HEK293 (cell line): ENCODE measurements at regions not wholly inside any gene's neighbourhood (a gene's known extent, or its start where the extent isn't known, plus 50 kb on each side); places are given as distances from the start of the nearest gene placed in this dataset.

Experiments used
- CTCF ChIA-PET: fragments of 350-600 bp; formaldehyde crosslinking; extraction: SDS; loops from one replicate; lab custom pipeline; 2021; ENCODE audit warnings: antibody characterized with exemption; lab: Yijun Ruan, JAX
- POLR2A ChIA-PET: fragments of 300-600 bp; formaldehyde crosslinking; extraction: SDS; loops from one replicate; lab custom pipeline; 2020; ENCODE audit warnings: antibody characterized with exemption, inconsistent platforms; lab: Yijun Ruan, JAX
- H3K27ac ChIP-seq: fragments of 200-500 bp; sonication (Bioruptor generic); 2 replicates; pipeline ENCODE4 v1.5.1; 2014; ENCODE audit warnings: low read depth, low read length, control low read depth, inconsistent platforms; ENCODE audit errors: extremely low read depth
- H3K36me3 ChIP-seq, 2 experiments: fragments of 200-500 bp in 1 of 2; sonication (Bioruptor generic) in 1 of 2; 1 replicate in 1 of 2; 2 replicates in 1 of 2; pipeline ENCODE4 v1.5.1; 2014 to 2017; ENCODE audit warnings: inconsistent platforms in 2 of 2, low read length in 2 of 2; ENCODE audit not compliant: control insufficient read depth in 2 of 2, insufficient read depth in 1 of 2
- H3K4me1 ChIP-seq: fragments of 200-500 bp; sonication (Bioruptor generic); 2 replicates; pipeline ENCODE4 v1.5.1; 2014; ENCODE audit warnings: mild to moderate bottlenecking, low read length, inconsistent platforms; ENCODE audit not compliant: control insufficient read depth, insufficient read depth
- H3K4me3 ChIP-seq: 2 replicates; pipeline ENCODE4 v1.5.1; 2011; ENCODE audit warnings: low read depth, mild to moderate bottlenecking, control low read depth, low read length, moderate library complexity
- H3K9me3 ChIP-seq: fragments of 200-500 bp; sonication (Bioruptor generic); 2 replicates; pipeline ENCODE4 v1.5.1; 2014; ENCODE audit warnings: low read depth, low read length, inconsistent platforms; ENCODE audit not compliant: control insufficient read depth, insufficient read depth
- FEZF1 ChIP-seq: fragments of 450-650 bp; formaldehyde crosslinking; IDR thresholded peaks from 2 replicates; pipeline ENCODE4 v1.5.1; 2016; ENCODE audit warnings: missing biosample characterization, missing genetic modification characterization
- GLI2 ChIP-seq: fragments of 450-650 bp; formaldehyde crosslinking; IDR thresholded peaks from 2 replicates; pipeline ENCODE4; 2017; ENCODE audit warnings: missing biosample characterization, missing genetic modification characterization, low read depth, borderline replicate concordance
- GLI4 ChIP-seq: fragments of 450-650 bp; formaldehyde crosslinking; IDR thresholded peaks from 2 replicates; pipeline ENCODE4 v1.5.1; 2016; ENCODE audit warnings: missing biosample characterization, missing genetic modification characterization
- KLF7 ChIP-seq: fragments of 450-650 bp; formaldehyde crosslinking; IDR thresholded peaks from 2 replicates; pipeline ENCODE4 v1.5.1; 2016; ENCODE audit warnings: missing biosample characterization, missing genetic modification characterization, borderline replicate concordance
- MZF1 ChIP-seq: fragments of 450-650 bp; formaldehyde crosslinking; IDR thresholded peaks from 2 replicates; pipeline ENCODE4 v1.5.1; 2017; ENCODE audit warnings: missing biosample characterization, missing genetic modification characterization, borderline replicate concordance
- SALL2 ChIP-seq: fragments of 450-650 bp; formaldehyde crosslinking; IDR thresholded peaks from 2 replicates; pipeline ENCODE4 v1.5.0; 2017; ENCODE audit warnings: missing biosample characterization, mild to moderate bottlenecking, missing genetic modification characterization, borderline replicate concordance
- SCRT2 ChIP-seq: fragments of 450-650 bp; formaldehyde crosslinking; IDR thresholded peaks from 2 replicates; pipeline ENCODE4 v1.5.1; 2016; ENCODE audit warnings: missing biosample characterization, missing genetic modification characterization
- SP7 ChIP-seq: fragments of 450-650 bp; formaldehyde crosslinking; IDR thresholded peaks from 2 replicates; pipeline ENCODE4 v1.5.1; 2016; ENCODE audit warnings: missing biosample characterization, missing genetic modification characterization
- ZBTB17 ChIP-seq: fragments of 450-650 bp; formaldehyde crosslinking; IDR thresholded peaks from 2 replicates; pipeline ENCODE4 v1.5.1; 2016; ENCODE audit warnings: missing biosample characterization, missing genetic modification characterization
- ZFP69B ChIP-seq: fragments of 450-650 bp; formaldehyde crosslinking; IDR thresholded peaks from 2 replicates; pipeline ENCODE4 v1.5.1; 2016; ENCODE audit warnings: missing biosample characterization, missing genetic modification characterization
- ZNF114 ChIP-seq: fragments of 450-650 bp; formaldehyde crosslinking; IDR thresholded peaks from 2 replicates; pipeline ENCODE4 v1.5.0; 2017; ENCODE audit warnings: missing biosample characterization, missing genetic modification characterization
- ZNF239 ChIP-seq: fragments of 450-650 bp; formaldehyde crosslinking; IDR thresholded peaks from 2 replicates; pipeline ENCODE4 v1.5.1; 2016; ENCODE audit warnings: missing biosample characterization, missing genetic modification characterization
- ZNF37A ChIP-seq: fragments of 450-650 bp; IDR thresholded peaks from 2 replicates; pipeline ENCODE4 v1.5.1; 2018; ENCODE audit warnings: missing biosample characterization, missing genetic modification characterization
- ZNF600 ChIP-seq: fragments of 450-650 bp; formaldehyde crosslinking; IDR thresholded peaks from 2 replicates; pipeline ENCODE4 v1.5.1; 2016; ENCODE audit warnings: missing biosample characterization, missing genetic modification characterization
- ZNF654 ChIP-seq: fragments of 450-650 bp; formaldehyde crosslinking; IDR thresholded peaks from 2 replicates; pipeline ENCODE4 v1.5.1; 2016; ENCODE audit warnings: low read depth, missing biosample characterization, missing genetic modification characterization
- ZSCAN30 ChIP-seq: fragments of 450-650 bp; IDR thresholded peaks from 2 replicates; pipeline ENCODE4 v1.5.1; 2018; ENCODE audit warnings: missing biosample characterization, mild to moderate bottlenecking, missing genetic modification characterization, moderate library complexity
- TF ChIP-seq, protein P1 (sequence below): fragments of 450-650 bp; formaldehyde crosslinking; IDR thresholded peaks from 2 replicates; pipeline ENCODE4 v1.5.1; 2016; ENCODE audit warnings: missing biosample characterization, missing genetic modification characterization
- TF ChIP-seq, protein P2 (sequence below): fragments of 450-650 bp; formaldehyde crosslinking; IDR thresholded peaks from 2 replicates; pipeline ENCODE4 v1.5.1; 2017; ENCODE audit warnings: missing biosample characterization, missing genetic modification characterization
- TF ChIP-seq, protein P3 (sequence below): fragments of 450-650 bp; formaldehyde crosslinking; IDR thresholded peaks from 2 replicates; pipeline ENCODE4 v1.5.1; 2016; ENCODE audit warnings: missing biosample characterization, missing genetic modification characterization
- TF ChIP-seq, protein P4 (sequence below): sonication (generic); formaldehyde crosslinking; IDR thresholded peaks from 2 replicates; pipeline ENCODE4 v1.8.1; 2022; ENCODE audit warnings: mild to moderate bottlenecking, moderate library complexity, missing genetic modification reagents
- TF ChIP-seq, protein P5 (sequence below): fragments of 450-650 bp; formaldehyde crosslinking; IDR thresholded peaks from 2 replicates; pipeline ENCODE4 v1.5.1; 2016; ENCODE audit warnings: missing biosample characterization, missing genetic modification characterization, borderline replicate concordance
- TF ChIP-seq, protein P6 (sequence below): fragments of 450-650 bp; formaldehyde crosslinking; IDR thresholded peaks from 2 replicates; pipeline ENCODE4 v1.5.0; 2017; ENCODE audit warnings: missing biosample characterization, missing genetic modification characterization, borderline replicate concordance

DNA sequence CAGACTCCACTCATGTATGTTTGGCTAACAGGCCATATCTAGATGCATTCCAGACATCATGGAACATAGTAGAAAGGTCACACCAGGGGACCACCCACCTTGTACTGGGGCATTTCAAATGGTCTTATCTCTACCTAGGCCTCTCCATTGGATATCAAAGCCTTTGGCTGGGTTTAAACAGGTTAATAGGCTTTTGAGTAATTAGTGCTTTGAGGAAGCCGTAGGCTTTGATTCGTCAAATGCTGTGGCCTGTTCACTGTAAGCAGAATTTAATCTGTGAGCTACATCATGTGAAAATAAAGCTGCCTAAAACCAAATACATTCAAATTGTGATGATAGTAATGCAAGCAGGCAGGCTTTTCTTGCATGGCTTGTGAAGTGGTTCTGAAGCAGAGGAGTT, 129.5 kb downstream of the ST8SIA2 start:
- CTCF ChIA-PET, result interaction anchor here (1.0 to 2.8 kb wide), 2 partner anchors 14 to 191 kb away, joined by 3 to 23 read pairs; no protein-coding TSS in a partner anchor
- H3K4me1 ChIP-seq, result peaks cover 2% of the 10 kb centered on the region; the same call in 1 of the 2 replicates

DNA sequence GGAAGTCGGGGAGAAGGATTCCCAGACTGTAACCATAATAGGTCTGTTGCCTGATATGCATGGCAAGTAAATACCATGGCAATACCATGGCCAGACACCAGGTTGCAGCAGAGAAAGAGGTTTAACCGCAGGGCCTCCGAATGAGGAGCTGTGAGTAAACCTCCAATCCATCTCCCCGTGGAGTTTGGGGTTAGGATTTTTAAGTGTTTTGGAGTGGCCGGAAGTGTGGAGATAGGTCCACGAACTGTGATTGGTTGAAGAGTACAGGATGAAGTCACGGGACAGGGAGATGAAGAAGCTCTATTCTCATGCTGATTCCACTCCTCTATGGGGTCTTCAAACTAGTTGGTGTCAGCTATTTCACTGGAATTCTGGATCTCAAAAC, 127.9 kb downstream of the ST8SIA2 start:
- no peaks in the 10 kb centered on the region; the same call in 1 of the 2 replicates for H3K4me1 ChIP-seq
- H3K27ac ChIP-seq, result no peak overlapping the region
- no peaks in the 10 kb centered on the region for H3K36me3 ChIP-seq
- H3K4me3 ChIP-seq, result no peak overlapping the region
- H3K9me3 ChIP-seq, result no peaks in the 10 kb centered on the region
- ChIA-PET CTCF (interaction anchor here (0.6 to 2.8 kb wide), 26 partner anchors 10 to 430 kb away, joined by 3 to 23 read pairs (median 3); no protein-coding TSS in a partner anchor), POLR2A (interaction anchor here (1.3 kb wide), 1 partner anchor 193 kb away, joined by 9 read pairs; no protein-coding TSS in a partner anchor)
- TF ChIP-seq, protein P1, sequence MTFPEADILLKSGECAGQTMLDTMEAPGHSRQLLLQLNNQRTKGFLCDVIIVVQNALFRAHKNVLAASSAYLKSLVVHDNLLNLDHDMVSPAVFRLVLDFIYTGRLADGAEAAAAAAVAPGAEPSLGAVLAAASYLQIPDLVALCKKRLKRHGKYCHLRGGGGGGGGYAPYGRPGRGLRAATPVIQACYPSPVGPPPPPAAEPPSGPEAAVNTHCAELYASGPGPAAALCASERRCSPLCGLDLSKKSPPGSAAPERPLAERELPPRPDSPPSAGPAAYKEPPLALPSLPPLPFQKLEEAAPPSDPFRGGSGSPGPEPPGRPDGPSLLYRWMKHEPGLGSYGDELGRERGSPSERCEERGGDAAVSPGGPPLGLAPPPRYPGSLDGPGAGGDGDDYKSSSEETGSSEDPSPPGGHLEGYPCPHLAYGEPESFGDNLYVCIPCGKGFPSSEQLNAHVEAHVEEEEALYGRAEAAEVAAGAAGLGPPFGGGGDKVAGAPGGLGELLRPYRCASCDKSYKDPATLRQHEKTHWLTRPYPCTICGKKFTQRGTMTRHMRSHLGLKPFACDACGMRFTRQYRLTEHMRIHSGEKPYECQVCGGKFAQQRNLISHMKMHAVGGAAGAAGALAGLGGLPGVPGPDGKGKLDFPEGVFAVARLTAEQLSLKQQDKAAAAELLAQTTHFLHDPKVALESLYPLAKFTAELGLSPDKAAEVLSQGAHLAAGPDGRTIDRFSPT (tag by site-specific recombination), result no peak
- TF ChIP-seq, protein P2, sequence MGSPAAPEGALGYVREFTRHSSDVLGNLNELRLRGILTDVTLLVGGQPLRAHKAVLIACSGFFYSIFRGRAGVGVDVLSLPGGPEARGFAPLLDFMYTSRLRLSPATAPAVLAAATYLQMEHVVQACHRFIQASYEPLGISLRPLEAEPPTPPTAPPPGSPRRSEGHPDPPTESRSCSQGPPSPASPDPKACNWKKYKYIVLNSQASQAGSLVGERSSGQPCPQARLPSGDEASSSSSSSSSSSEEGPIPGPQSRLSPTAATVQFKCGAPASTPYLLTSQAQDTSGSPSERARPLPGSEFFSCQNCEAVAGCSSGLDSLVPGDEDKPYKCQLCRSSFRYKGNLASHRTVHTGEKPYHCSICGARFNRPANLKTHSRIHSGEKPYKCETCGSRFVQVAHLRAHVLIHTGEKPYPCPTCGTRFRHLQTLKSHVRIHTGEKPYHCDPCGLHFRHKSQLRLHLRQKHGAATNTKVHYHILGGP, result no peak
- no peak for TF ChIP-seq ZFP69B (tag by site-specific recombination)
- TF ChIP-seq, protein P3, sequence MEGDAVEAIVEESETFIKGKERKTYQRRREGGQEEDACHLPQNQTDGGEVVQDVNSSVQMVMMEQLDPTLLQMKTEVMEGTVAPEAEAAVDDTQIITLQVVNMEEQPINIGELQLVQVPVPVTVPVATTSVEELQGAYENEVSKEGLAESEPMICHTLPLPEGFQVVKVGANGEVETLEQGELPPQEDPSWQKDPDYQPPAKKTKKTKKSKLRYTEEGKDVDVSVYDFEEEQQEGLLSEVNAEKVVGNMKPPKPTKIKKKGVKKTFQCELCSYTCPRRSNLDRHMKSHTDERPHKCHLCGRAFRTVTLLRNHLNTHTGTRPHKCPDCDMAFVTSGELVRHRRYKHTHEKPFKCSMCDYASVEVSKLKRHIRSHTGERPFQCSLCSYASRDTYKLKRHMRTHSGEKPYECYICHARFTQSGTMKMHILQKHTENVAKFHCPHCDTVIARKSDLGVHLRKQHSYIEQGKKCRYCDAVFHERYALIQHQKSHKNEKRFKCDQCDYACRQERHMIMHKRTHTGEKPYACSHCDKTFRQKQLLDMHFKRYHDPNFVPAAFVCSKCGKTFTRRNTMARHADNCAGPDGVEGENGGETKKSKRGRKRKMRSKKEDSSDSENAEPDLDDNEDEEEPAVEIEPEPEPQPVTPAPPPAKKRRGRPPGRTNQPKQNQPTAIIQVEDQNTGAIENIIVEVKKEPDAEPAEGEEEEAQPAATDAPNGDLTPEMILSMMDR (tag by site-specific recombination), result peak; percentile 57
- TF ChIP-seq, protein P4, sequence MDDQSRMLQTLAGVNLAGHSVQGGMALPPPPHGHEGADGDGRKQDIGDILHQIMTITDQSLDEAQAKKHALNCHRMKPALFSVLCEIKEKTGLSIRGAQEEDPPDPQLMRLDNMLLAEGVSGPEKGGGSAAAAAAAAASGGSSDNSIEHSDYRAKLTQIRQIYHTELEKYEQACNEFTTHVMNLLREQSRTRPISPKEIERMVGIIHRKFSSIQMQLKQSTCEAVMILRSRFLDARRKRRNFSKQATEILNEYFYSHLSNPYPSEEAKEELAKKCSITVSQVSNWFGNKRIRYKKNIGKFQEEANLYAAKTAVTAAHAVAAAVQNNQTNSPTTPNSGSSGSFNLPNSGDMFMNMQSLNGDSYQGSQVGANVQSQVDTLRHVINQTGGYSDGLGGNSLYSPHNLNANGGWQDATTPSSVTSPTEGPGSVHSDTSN (CRISPR knock-in tag), result no peak
- TF ChIP-seq GLI4 (tag by site-specific recombination), result no peak
- no peak for TF ChIP-seq ZNF239 (tag by site-specific recombination)
- TF ChIP-seq ZNF600 (tag by site-specific recombination), result peak; percentile 39; the same call in 1 of the 2 replicates
- peak; percentile 68 for TF ChIP-seq ZBTB17 (tag by site-specific recombination)
- no peak for TF ChIP-seq SALL2 (tag by site-specific recombination)
- no peak for TF ChIP-seq GLI2
- peak; percentile 54 for TF ChIP-seq ZNF654 (tag by site-specific recombination)
- no peak for TF ChIP-seq SP7 (tag by site-specific recombination)
- no peak for TF ChIP-seq ZSCAN30 (tag by site-specific recombination)
- TF ChIP-seq FEZF1 (tag by site-specific recombination), result no peak

More for the DNA sequence above, 129.5 kb downstream of the ST8SIA2 start:
- POLR2A ChIA-PET, result no interaction called here
- Histone ChIP-seq H3K4me3 (no peak overlapping the region), H3K36me3 (no peaks in the 10 kb centered on the region), H3K27ac (no peak overlapping the region), H3K9me3 (no peaks in the 10 kb centered on the region)
- TF ChIP-seq, protein P5, sequence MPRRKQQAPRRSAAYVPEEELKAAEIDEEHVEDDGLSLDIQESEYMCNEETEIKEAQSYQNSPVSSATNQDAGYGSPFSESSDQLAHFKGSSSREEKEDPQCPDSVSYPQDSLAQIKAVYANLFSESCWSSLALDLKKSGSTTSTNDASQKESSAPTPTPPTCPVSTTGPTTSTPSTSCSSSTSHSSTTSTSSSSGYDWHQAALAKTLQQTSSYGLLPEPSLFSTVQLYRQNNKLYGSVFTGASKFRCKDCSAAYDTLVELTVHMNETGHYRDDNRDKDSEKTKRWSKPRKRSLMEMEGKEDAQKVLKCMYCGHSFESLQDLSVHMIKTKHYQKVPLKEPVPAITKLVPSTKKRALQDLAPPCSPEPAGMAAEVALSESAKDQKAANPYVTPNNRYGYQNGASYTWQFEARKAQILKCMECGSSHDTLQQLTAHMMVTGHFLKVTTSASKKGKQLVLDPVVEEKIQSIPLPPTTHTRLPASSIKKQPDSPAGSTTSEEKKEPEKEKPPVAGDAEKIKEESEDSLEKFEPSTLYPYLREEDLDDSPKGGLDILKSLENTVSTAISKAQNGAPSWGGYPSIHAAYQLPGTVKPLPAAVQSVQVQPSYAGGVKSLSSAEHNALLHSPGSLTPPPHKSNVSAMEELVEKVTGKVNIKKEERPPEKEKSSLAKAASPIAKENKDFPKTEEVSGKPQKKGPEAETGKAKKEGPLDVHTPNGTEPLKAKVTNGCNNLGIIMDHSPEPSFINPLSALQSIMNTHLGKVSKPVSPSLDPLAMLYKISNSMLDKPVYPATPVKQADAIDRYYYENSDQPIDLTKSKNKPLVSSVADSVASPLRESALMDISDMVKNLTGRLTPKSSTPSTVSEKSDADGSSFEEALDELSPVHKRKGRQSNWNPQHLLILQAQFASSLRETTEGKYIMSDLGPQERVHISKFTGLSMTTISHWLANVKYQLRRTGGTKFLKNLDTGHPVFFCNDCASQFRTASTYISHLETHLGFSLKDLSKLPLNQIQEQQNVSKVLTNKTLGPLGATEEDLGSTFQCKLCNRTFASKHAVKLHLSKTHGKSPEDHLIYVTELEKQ (tag by site-specific recombination), result no peak
- TF ChIP-seq ZNF114 (tag by site-specific recombination) (no peak), SCRT2 (tag by site-specific recombination) (no peak), ZNF37A (tag by site-specific recombination) (no peak), MZF1 (no peak), KLF7 (no peak)
- TF ChIP-seq, protein P6, sequence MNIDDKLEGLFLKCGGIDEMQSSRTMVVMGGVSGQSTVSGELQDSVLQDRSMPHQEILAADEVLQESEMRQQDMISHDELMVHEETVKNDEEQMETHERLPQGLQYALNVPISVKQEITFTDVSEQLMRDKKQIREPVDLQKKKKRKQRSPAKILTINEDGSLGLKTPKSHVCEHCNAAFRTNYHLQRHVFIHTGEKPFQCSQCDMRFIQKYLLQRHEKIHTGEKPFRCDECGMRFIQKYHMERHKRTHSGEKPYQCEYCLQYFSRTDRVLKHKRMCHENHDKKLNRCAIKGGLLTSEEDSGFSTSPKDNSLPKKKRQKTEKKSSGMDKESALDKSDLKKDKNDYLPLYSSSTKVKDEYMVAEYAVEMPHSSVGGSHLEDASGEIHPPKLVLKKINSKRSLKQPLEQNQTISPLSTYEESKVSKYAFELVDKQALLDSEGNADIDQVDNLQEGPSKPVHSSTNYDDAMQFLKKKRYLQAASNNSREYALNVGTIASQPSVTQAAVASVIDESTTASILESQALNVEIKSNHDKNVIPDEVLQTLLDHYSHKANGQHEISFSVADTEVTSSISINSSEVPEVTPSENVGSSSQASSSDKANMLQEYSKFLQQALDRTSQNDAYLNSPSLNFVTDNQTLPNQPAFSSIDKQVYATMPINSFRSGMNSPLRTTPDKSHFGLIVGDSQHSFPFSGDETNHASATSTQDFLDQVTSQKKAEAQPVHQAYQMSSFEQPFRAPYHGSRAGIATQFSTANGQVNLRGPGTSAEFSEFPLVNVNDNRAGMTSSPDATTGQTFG (tag by site-specific recombination), result no peak
